DOHH2 (cell line): ENCODE measurements at regions not wholly inside any gene's neighbourhood (a gene's known extent, or its start where the extent isn't known, plus 50 kb on each side); places are given as distances from the start of the nearest gene placed in this dataset.

Experiments
- H3F3A ChIP-seq: fragments of 200-600 bp; sonication (generic), shearing (Covaris generic); 2 replicates; pipeline ENCODE4 v1.6.0; 2016; ENCODE audit warnings: antibody characterized with exemption, mild to moderate bottlenecking; ENCODE audit not compliant: control insufficient read depth, insufficient read depth
- H3K27ac ChIP-seq: fragments of 200-600 bp; sonication (generic); 2 replicates; pipeline ENCODE4 v1.5.1; 2014; ENCODE audit warnings: low read depth, mild to moderate bottlenecking, low read length, moderate library complexity
- H3K27me3 ChIP-seq: fragments of 200-600 bp; sonication (generic); 2 replicates; pipeline ENCODE4 v1.6.1; 2014; ENCODE audit warnings: mild to moderate bottlenecking, low read length, mixed read lengths; ENCODE audit not compliant: control insufficient read depth
- H3K36me3 ChIP-seq: fragments of 200-600 bp; sonication (generic); 2 replicates; pipeline ENCODE4 v1.6.1; 2014; ENCODE audit warnings: mild to moderate bottlenecking, low read length, moderate library complexity, mixed read lengths; ENCODE audit not compliant: control insufficient read depth
- H3K4me1 ChIP-seq: fragments of 200-600 bp; sonication (generic); 2 replicates; pipeline ENCODE4 v1.6.1; 2014; ENCODE audit warnings: mild to moderate bottlenecking, low read length, mixed read lengths; ENCODE audit not compliant: control insufficient read depth
- H3K4me2 ChIP-seq: fragments of 200-600 bp; sonication (generic); 2 replicates; pipeline ENCODE4 v1.6.0; 2014; ENCODE audit warnings: mild to moderate bottlenecking, low read length, moderate library complexity
- H3K4me3 ChIP-seq: fragments of 200-600 bp; sonication (generic); 2 replicates; pipeline ENCODE4 v1.5.1; 2014; ENCODE audit warnings: mild to moderate bottlenecking, low read length, mixed read lengths
- H3K79me2 ChIP-seq: fragments of 200-600 bp; sonication (generic); 2 replicates; pipeline ENCODE4 v1.6.1; 2014; ENCODE audit warnings: mild to moderate bottlenecking, low read length, mixed read lengths; ENCODE audit not compliant: control insufficient read depth
- H3K9me2 ChIP-seq: fragments of 200-600 bp; sonication (generic); replicated peaks from 2 replicates; pipeline ENCODE4 v1.6.1; 2014; ENCODE audit warnings: mild to moderate bottlenecking, low read length, mixed read lengths; ENCODE audit not compliant: control insufficient read depth
- H3K9me3 ChIP-seq: fragments of 200-600 bp; sonication (generic); 2 replicates; pipeline ENCODE4 v1.6.1; 2014; ENCODE audit warnings: antibody characterized with exemption, low read length, mixed read lengths; ENCODE audit not compliant: control insufficient read depth, insufficient read depth
- H4K20me1 ChIP-seq: fragments of 200-600 bp; sonication (generic); 2 replicates; pipeline ENCODE4 v1.6.0; 2014; ENCODE audit warnings: low read depth, mild to moderate bottlenecking, antibody characterized with exemption, low read length, moderate library complexity; ENCODE audit not compliant: control insufficient read depth, insufficient read depth
- EZH2phosphoT487 ChIP-seq: fragments of 200-600 bp; sonication (generic); IDR thresholded peaks from 2 replicates; pipeline ENCODE4 v1.6.1; 2017; ENCODE audit warnings: borderline replicate concordance, mild to moderate bottlenecking, antibody characterized with exemption, low read length, moderate library complexity, mixed read lengths
- TF ChIP-seq, protein P1 (sequence below): fragments of 200-600 bp; sonication (generic); IDR thresholded peaks from one replicate; pipeline ENCODE4 v1.5.1; 2014; ENCODE audit warnings: antibody characterized with exemption, mild to moderate bottlenecking, low read depth, low read length; ENCODE audit not compliant: poor library complexity, severe bottlenecking

DNA sequence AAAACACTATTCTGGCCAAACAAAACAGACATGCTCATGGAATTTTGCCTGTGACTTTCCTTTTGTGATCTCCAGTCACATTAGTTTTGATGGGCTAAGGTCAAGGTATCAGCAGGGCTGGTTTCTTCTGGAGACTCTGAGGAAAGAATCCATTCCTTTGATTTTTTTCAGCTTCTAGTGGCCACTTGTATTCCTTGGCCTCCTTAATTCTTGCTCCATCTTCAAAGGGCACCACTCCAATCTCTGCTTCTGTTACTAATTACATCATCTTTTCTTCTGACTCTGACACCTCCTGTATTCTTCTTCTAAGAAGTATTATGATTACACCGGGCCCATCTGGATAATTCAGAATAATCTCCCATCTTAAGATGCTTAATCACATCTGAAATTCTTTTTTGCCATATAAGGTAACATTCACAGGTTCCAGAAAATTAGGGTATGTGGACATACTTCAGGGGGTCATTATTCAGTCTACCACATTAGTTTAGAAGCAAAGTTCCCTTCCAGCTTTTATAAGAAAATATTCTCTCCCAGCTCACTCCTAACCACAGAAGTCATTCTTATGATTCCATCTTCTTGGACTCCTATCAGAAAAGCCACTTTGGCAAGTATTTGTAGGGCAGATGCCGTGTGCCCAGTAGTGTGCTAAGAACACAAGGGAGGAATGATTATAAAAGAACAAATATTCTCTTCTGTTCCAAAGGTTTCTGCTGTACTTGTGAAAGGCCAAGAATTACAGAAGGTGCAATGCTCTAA is 56.4 kb upstream of the FSHB start:
- peaks cover 8% of the 10 kb centered on the region; the same call in 1 of the 2 replicates for H3K9me3 ChIP-seq
- H3K36me3 ChIP-seq = no peaks in the 10 kb centered on the region
- H3K4me1 ChIP-seq = no peaks in the 10 kb centered on the region
- no peak overlapping the region for H3K4me2 ChIP-seq
- H3K9me2 ChIP-seq = no peaks in the 10 kb centered on the region
- no peaks in the 10 kb centered on the region for H3K79me2 ChIP-seq
- no peaks in the 10 kb centered on the region for H4K20me1 ChIP-seq
- H3K4me3 ChIP-seq = no peak overlapping the region
- H3K27me3 ChIP-seq = no peaks in the 10 kb centered on the region
- TF ChIP-seq, protein P1, sequence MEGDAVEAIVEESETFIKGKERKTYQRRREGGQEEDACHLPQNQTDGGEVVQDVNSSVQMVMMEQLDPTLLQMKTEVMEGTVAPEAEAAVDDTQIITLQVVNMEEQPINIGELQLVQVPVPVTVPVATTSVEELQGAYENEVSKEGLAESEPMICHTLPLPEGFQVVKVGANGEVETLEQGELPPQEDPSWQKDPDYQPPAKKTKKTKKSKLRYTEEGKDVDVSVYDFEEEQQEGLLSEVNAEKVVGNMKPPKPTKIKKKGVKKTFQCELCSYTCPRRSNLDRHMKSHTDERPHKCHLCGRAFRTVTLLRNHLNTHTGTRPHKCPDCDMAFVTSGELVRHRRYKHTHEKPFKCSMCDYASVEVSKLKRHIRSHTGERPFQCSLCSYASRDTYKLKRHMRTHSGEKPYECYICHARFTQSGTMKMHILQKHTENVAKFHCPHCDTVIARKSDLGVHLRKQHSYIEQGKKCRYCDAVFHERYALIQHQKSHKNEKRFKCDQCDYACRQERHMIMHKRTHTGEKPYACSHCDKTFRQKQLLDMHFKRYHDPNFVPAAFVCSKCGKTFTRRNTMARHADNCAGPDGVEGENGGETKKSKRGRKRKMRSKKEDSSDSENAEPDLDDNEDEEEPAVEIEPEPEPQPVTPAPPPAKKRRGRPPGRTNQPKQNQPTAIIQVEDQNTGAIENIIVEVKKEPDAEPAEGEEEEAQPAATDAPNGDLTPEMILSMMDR = no peak
- no peak for TF ChIP-seq EZH2phosphoT487
- no peak overlapping the region for H3K27ac ChIP-seq
- H3F3A ChIP-seq = no peaks in the 10 kb centered on the region
